Stimulated activated naive CD8-positive, alpha-beta T cell treated with anti-CD3 and anti-CD28 coated beads, Interleukin-15, Interleukin-2, amounts not matched to agents 100 U/mL and 50 U/mL, for 24 hours (primary cell): ENCODE measurements at regions not wholly inside any gene's neighbourhood (a gene's known extent, or its start where the extent isn't known, plus 50 kb on each side); places are given as distances from the start of the nearest gene placed in this dataset.
"Not testable (repeated sequence)": the region's sequence is repeated elsewhere in the genome, so short reads cannot be mapped to it uniquely, and the experiment has no call there.

ENCODE experiments used
- ATAC-seq: fragments of 150-1000 bp; cut with Tn5 transposase; one replicate; pipeline ENCODE4 v1.10.0; 2021
- DNase-seq: peaks from one replicate; pipeline ENCODE4 v3.0.0; 2021

GRCh38 chr2:146587291-146587713 is 1257.5 kb upstream of the ACVR2A start:
- DNase-seq = no peak

GRCh38 chr2:146584316-146584715 is 1260.5 kb upstream of the ACVR2A start:
- no peak for ATAC-seq
- no peak for DNase-seq

More at GRCh38 chr2:146587291-146587713, 1257.5 kb upstream of the ACVR2A start:
- no peak for ATAC-seq

- no peak for ATAC-seq
- no peak for DNase-seq
Measured at GRCh38 chr2:146579147-146579930, 1265.5 kb upstream of the ACVR2A start.

GRCh38 chr2:146576339-146577111 is 1268.3 kb upstream of the ACVR2A start:
- ATAC-seq (no peak), DNase-seq (no peak)

- no peak for ATAC-seq
- no peak for DNase-seq
Measured at GRCh38 chr2:146572598-146572997, 1272.2 kb upstream of the ACVR2A start.

GRCh38 chr2:146561996-146562395 is 1282.8 kb upstream of the ACVR2A start:
- ATAC-seq = no peak
- no peak for DNase-seq

GRCh38 chr2:146547236-146547635 is 1297.6 kb upstream of the ACVR2A start:
- no peak for DNase-seq

GRCh38 chr2:146544701-146545100 is 1300.1 kb upstream of the ACVR2A start:
- no peak for ATAC-seq
- no peak for DNase-seq

More at GRCh38 chr2:146547236-146547635, 1297.6 kb upstream of the ACVR2A start:
- no peak for ATAC-seq

- no peak for DNase-seq
- no peak for ATAC-seq
Measured at GRCh38 chr2:146541896-146542295, 1302.9 kb upstream of the ACVR2A start.

- ATAC-seq (no peak), DNase-seq (no peak)
Measured at GRCh38 chr2:146540271-146540932, 1304.4 kb upstream of the ACVR2A start.

- ATAC-seq, DNase-seq: not testable (repeated sequence)
Measured at GRCh38 chr2:146539739-146540138, 1305.1 kb upstream of the ACVR2A start.

- ATAC-seq = no peak
- no peak for DNase-seq
Measured at GRCh38 chr2:146537477-146537876, 1307.4 kb upstream of the ACVR2A start.

GRCh38 chr2:146532509-146533147 is 1312.2 kb upstream of the ACVR2A start:
- ATAC-seq (no peak), DNase-seq (no peak)

GRCh38 chr2:146532009-146532408 is 1312.8 kb upstream of the ACVR2A start:
- ATAC-seq = no peak
- DNase-seq = no peak

- DNase-seq = no peak
- no peak for ATAC-seq
Measured at GRCh38 chr2:146530886-146531285, 1313.9 kb upstream of the ACVR2A start.

GRCh38 chr2:146527166-146527565 is 1317.7 kb upstream of the ACVR2A start:
- DNase-seq (no peak), ATAC-seq (no peak)

GRCh38 chr2:146523196-146523595 is 1321.6 kb upstream of the ACVR2A start:
- DNase-seq = no peak
- ATAC-seq = no peak

- ATAC-seq = no peak
- DNase-seq = no peak
Measured at GRCh38 chr2:146506851-146507250, 1338.0 kb upstream of the ACVR2A start.

- DNase-seq = no peak
- ATAC-seq = no peak
Measured at GRCh38 chr2:146503366-146503765, 1341.5 kb upstream of the ACVR2A start.

GRCh38 chr2:146496248-146496647 is 1348.6 kb upstream of the ACVR2A start:
- DNase-seq (no peak), ATAC-seq (no peak)

- DNase-seq = no peak
- no peak for ATAC-seq
Measured at GRCh38 chr2:146489386-146489785, 1355.4 kb upstream of the ACVR2A start.

GRCh38 chr2:146481629-146482028 is 1363.2 kb upstream of the ACVR2A start:
- ATAC-seq = no peak
- DNase-seq = no peak
